ENCODE measurements at regions not wholly inside any gene's neighbourhood (a gene's known extent, or its start where the extent isn't known, plus 50 kb on each side); places are given as distances from the start of the nearest gene placed in this dataset.

- peaks cover 0 to 9% of the 10 kb centered on the region in 2 donors for H3K4me1 ChIP-seq
- no peak overlapping the region for H3K27ac ChIP-seq
- peaks cover 0 to 8% of the 10 kb centered on the region in 2 donors for H3K9me3 ChIP-seq
- H3K27me3 ChIP-seq: no peaks in the 10 kb centered on the region
- DNase-seq (ENCODE audit: low spot score): no peak
- no peak overlapping the region for H3K4me3 ChIP-seq
- no peaks in the 10 kb centered on the region for H3K36me3 ChIP-seq
- peak in 1 of 2 donors; percentile 45 for TF ChIP-seq CTCF (IDR thresholded peaks at IDR 0.05)
Observed at GRCh38 chr3:40847551-40847992, 322.8 kb downstream of the ZNF621 start.

GRCh38 chr3:40848421-40848820, 323.7 kb downstream of the ZNF621 start:
- no peak for TF ChIP-seq CTCF (IDR thresholded peaks at IDR 0.05)
- Histone ChIP-seq H3K9me3 (peaks cover 0 to 8% of the 10 kb centered on the region in 2 donors), H3K27ac (no peak overlapping the region), H3K4me3 (no peak overlapping the region), H3K4me1 (peaks cover 0 to 9% of the 10 kb centered on the region in 2 donors), H3K27me3 (no peaks in the 10 kb centered on the region), H3K36me3 (no peaks in the 10 kb centered on the region)
- DNase-seq (ENCODE audit: low spot score): no peak

GRCh38 chr3:40850861-40851260, 326.1 kb downstream of the ZNF621 start:
- no peaks in the 10 kb centered on the region for H3K36me3 ChIP-seq
- peaks cover 0 to 9% of the 10 kb centered on the region in 2 donors for H3K4me1 ChIP-seq
- no peak for DNase-seq (ENCODE audit: low spot score)
- no peak for TF ChIP-seq CTCF (IDR thresholded peaks at IDR 0.05)
- H3K27ac ChIP-seq: no peak overlapping the region
- H3K27me3 ChIP-seq: no peaks in the 10 kb centered on the region
- no peak overlapping the region for H3K4me3 ChIP-seq
- H3K9me3 ChIP-seq: peaks cover 0 to 5% of the 10 kb centered on the region in 2 donors

GRCh38 chr3:40851836-40852235, 327.1 kb downstream of the ZNF621 start:
- Histone ChIP-seq H3K36me3 (no peaks in the 10 kb centered on the region), H3K4me1 (peaks cover 0 to 3% of the 10 kb centered on the region in 2 donors), H3K27me3 (no peaks in the 10 kb centered on the region), H3K27ac (no peak overlapping the region), H3K9me3 (no peaks in the 10 kb centered on the region), H3K4me3 (no peak overlapping the region)
- TF ChIP-seq CTCF (IDR thresholded peaks at IDR 0.05): no peak
- DNase-seq (ENCODE audit: low spot score): no peak

- Histone ChIP-seq H3K36me3 (no peaks in the 10 kb centered on the region), H3K4me3 (no peak overlapping the region), H3K27me3 (no peaks in the 10 kb centered on the region), H3K27ac (no peak overlapping the region), H3K4me1 (no peaks in the 10 kb centered on the region), H3K9me3 (no peaks in the 10 kb centered on the region)
- TF ChIP-seq CTCF (IDR thresholded peaks at IDR 0.05): no peak
- DNase-seq (ENCODE audit: low spot score): no peak
Observed at GRCh38 chr3:40852712-40853111, 328.0 kb downstream of the ZNF621 start.

- Histone ChIP-seq H3K27ac (no peak overlapping the region), H3K4me3 (no peak overlapping the region), H3K36me3 (no peaks in the 10 kb centered on the region), H3K9me3 (no peaks in the 10 kb centered on the region), H3K27me3 (no peaks in the 10 kb centered on the region), H3K4me1 (no peaks in the 10 kb centered on the region)
- DNase-seq (ENCODE audit: low spot score): no peak
- no peak for TF ChIP-seq CTCF (IDR thresholded peaks at IDR 0.05)
Observed at GRCh38 chr3:40853474-40853873, 328.7 kb downstream of the ZNF621 start.

All from right atrium auricular region (tissue), 2 donors.